ENCODE measurements at regions not wholly inside any gene's neighbourhood (a gene's known extent, or its start where the extent isn't known, plus 50 kb on each side); places are given as distances from the start of the nearest gene placed in this dataset.
"Not testable (repeated sequence)": the region's sequence is repeated elsewhere in the genome, so short reads cannot be mapped to it uniquely, and the experiment has no call there.

DNA sequence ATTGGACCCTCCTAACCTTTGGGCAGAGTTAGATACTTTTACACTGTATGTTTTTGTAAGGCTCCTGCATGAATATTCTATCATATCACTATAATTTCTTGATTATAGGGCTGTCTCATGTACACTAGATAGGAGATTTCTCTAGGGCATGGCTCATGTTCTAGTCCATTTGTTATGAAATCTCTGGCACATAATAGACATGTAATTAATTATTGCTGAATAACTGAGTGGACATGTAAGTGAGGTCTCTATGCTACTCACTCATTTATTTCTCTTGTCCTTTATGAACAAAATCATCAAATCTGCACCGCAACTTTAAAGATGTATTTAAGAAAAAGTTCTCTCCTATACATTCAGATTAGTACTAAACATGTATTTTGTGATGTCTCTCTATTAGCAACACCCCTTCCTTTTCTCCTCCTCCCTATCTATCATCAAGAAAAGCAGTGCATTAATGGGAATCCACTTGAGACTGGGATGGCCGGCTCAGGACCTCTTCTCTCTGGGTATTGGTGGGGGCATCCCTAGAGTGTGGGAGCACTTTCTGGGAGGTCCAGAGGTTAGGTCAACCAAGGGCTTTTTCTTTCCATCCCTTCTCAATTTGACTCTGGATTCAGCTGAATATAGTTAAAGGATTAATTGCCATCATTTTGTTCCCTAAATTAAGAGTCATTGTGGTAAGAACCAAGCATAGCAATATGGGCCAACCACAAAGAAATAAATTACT, 168.0 kb upstream of the HMGA2 start:
- DNase-seq (ENCODE audit: low read depth), result no peak

GRCh38 chr12:65656891-65657351, 167.4 kb upstream of the HMGA2 start:
- no peak for DNase-seq (ENCODE audit: low read depth)

- no peak for DNase-seq (ENCODE audit: low read depth)
These were observed 166.6 kb upstream of the HMGA2 start for GRCh38 chr12:65657635-65658034.

GRCh38 chr12:65658360-65658759, 165.9 kb upstream of the HMGA2 start:
- DNase-seq (ENCODE audit: low read depth), result no peak

DNA sequence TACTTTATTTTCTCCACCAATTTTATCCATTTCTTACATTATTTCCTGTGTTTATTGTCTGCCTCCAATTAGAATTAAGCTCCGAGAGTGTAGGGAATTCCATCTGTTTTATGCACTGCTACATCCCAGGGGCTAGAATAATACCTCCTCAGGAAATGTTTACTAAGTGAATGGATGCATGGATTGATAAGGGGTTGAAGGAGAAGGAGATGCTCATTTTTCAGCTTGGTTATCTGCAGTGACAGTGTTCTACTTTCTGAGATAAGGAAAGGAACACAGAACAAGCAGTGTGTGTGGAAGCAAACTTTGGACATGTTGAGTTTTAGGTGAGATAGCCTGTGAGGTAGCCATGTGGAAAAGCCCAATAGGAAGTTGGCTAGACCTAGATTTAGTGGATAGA, 164.6 kb upstream of the HMGA2 start:
- DNase-seq (ENCODE audit: low read depth), result no peak

DNA sequence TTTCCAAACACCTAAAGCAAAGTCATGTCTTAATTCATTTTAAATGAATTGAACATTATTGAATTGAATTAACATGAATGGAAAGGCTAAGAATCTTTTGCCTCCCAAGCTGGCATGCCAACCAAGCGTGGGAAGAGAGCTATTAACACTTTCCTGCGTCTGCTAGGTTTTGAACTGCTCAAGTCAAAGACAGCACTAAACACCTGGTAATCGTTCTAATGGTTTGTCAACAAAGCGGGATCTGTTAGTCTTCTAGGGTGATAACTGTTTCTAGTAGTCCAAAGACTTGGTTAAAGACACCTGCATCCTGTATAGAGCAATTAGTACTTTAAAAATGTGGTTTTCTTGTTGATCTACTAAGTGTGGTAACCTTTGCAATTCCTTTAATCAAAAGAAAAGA, 164.2 kb upstream of the HMGA2 start:
- DNase-seq (ENCODE audit: low read depth), result no peak

GRCh38 chr12:65660836-65661235, 163.4 kb upstream of the HMGA2 start:
- DNase-seq (ENCODE audit: low read depth), result no peak

DNA sequence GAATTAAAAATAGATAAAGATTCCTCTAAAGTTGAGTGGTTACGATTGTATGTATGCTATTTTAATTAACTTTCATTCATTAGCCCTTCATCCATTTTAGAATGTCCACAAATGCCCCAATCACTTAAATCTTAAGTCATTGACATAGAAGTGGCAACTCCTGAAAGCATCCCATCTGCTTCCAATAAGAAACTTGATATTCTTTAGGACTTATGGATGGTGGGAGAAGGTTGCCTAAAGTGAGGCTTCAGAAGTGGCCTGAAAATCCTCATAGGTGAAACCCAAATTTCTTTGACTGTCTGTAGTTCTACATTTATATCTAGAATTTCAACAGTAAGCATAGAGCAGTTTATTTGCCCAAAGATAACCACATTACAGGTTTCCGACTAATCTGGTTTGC, 161.7 kb upstream of the HMGA2 start:
- no peak for DNase-seq (ENCODE audit: low read depth)

DNA sequence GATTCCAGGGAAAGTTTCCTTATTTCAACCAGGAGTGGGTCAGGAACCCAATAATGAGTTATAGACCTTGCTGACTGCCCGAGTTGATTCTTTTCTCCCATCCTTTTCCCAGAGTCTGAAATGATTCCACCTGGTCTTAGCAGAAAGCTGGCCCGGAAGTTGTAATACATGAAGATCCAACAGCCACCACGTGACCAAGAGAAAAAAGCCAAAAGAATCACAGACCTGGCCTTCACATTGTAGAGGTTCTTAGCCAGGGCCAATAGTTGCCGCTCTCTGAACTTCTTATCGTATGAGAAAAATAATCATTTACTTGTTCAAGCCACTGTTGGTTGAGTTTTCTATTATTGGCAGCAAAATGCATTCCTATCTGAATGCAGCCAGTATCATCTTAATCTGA, 161.2 kb upstream of the HMGA2 start:
- no peak for DNase-seq (ENCODE audit: low read depth)

DNA sequence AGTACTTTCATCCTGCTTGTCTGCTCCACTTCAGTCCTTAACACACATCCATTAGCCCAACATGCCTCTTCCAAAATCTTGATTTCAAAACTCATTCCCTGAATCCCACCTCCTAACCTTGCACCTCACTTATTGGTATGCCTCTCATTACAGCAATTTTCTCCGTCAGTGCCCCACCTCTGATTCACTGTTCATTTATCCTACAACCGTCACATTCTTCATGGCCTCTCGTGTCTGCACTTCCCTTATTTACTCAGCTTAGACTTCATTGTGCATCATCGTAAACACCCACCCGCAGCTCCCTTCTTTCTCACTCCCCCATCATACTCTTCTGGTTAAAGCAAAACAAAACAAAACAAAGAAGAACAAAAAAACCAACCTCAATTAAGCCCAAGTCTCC, 160.6 kb upstream of the HMGA2 start:
- no peak for DNase-seq (ENCODE audit: low read depth)

DNA sequence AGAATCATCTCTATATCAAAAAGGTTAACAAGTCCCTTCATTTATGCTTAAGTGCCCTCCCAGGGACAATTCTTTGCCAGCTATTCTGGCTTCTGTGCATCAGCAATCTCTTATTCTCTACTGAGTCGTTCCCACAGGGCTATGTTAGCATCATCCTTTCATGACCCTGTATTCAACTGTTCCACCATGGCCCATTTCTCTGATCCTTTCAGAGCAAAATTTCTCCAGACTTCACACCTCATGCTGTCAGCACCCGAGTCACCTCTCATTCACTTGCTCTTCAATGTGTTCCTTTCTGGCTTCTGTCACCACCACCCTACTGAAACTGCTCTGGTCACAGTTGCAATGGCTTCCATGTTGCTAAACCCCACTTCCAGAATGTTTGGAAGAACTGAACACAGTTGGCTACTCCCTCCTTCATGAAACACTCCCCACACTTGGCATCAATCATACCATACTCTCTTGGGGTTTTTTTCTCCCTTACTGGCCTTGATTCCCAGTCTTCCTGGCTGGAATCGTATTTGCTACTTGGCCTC, 159.5 kb upstream of the HMGA2 start:
- no peak for DNase-seq (ENCODE audit: low read depth)

GRCh38 chr12:65665817-65666216, 158.5 kb upstream of the HMGA2 start:
- DNase-seq (ENCODE audit: low read depth), result no peak

DNA sequence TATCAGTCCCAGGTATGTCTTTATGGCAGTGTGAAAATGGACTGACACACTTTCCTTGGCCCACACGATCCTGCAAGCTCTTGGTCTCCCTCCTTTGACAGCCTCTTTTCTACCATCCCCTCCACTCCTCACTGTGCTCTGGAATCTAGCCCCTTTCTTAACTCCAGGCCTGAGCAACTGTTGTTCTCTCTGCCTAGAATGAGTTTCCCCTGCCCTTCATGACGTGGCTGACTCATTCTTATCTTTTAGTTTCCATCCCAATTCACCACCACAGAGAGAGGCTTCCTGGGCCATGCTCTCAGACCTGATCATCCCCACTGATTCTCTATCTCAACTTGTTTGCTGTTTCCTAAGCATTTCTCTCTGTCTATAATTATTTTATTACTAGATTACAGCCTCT, 157.4 kb upstream of the HMGA2 start:
- no peak for DNase-seq (ENCODE audit: low read depth)

DNA sequence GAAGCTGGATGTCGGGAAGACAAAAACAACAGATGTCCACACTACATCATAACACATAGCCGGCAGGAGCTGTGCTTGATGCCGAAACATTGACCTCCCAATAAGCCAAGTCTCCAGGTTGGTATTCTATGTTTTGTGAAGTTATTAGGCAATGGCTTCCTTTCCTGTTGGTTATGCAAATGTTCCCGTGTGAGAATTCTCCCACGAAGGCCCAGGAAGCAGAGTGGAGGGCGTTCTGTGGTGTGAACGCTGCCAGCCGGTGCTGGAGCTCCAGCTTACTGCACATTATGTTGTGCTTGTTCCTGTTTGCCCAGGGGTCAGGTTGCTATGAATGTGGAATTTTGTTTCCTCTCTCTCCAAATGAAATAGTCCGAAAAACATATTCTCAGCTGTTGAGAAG, 156.4 kb upstream of the HMGA2 start:
- no peak for DNase-seq (ENCODE audit: low read depth)

- no peak for DNase-seq (ENCODE audit: low read depth)
These were observed 155.1 kb upstream of the HMGA2 start for GRCh38 chr12:65668981-65669695.

DNA sequence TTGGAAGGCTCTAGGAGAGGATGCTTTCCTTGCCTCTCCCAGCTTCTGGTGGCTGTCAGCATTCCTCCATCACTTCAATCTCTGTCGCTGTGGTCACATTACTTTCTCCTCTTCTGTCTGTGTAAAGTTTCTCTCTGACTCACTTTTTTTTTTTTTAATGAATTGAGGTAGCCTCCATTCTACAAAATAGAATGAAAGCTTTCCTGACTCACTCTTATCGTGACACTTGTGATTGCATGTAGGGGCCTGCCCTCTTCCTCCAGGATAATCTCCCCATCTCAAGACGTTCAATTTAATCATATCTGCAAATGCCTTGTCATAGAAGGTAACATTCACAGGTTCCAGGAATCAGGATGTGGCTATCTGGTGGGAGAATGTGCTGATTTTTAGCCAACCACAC, 153.5 kb upstream of the HMGA2 start:
- DNase-seq (ENCODE audit: low read depth), result no peak

DNA sequence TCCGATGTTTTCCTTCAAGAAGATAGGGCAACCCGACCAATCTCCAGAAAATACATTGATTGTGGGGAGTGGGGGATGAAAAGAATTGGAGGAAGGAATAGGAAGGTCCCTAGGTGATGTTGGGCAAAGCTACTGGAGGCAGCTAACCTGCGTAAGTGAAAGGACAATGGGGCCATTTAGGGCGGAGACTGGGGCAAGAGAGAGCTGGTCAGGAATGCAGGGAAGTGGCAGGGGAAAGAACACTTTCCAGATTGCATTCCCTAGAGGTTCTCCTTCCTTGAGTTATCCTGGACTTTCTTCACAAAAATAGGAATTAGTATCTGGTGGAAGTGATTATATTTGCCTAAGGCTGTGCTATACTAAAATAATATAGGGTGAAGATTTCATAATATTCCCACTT, 151.8 kb upstream of the HMGA2 start:
- no peak for DNase-seq (ENCODE audit: low read depth)

DNA sequence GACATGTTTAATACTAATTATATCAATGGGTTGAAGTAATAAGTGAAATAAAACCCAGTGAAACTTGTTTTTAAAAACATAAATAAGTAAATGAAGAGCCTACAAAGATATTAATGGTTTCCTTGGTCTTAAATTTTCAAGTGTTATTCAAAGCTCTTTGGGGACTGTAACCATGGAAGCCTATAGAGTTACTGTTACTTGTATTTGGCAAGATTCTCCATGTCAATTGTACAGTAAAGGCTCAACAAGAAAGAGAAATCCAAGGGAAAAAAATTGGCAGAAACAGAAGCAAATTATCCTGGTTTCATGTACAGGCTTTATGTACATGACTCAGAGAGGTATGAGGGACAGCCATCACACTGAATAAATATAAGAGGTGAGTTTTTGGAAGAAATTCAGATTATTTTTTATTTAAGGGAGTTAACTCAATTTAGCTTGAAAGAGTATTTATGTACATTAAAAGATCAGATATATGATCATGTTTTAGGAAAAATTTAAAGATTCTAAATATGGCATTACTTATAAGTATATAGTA, 151.1 kb upstream of the HMGA2 start:
- DNase-seq (ENCODE audit: low read depth), result no peak

GRCh38 chr12:65673732-65674131, 150.6 kb upstream of the HMGA2 start:
- no peak for DNase-seq (ENCODE audit: low read depth)

- no peak for DNase-seq (ENCODE audit: low read depth)
These were observed 149.1 kb upstream of the HMGA2 start for GRCh38 chr12:65675141-65675621.

- not testable (repeated sequence) for DNase-seq (ENCODE audit: low read depth)
These were observed 146.1 kb upstream of the HMGA2 start for GRCh38 chr12:65678172-65678571.

GRCh38 chr12:65681226-65681625, 143.1 kb upstream of the HMGA2 start:
- DNase-seq (ENCODE audit: low read depth), result no peak

- DNase-seq (ENCODE audit: low read depth), result no peak
These were observed 142.2 kb upstream of the HMGA2 start for GRCh38 chr12:65682112-65682511.
